Large intestine (tissue), 3 donors: ENCODE measurements at regions not wholly inside any gene's neighbourhood (a gene's known extent, or its start where the extent isn't known, plus 50 kb on each side); places are given as distances from the start of the nearest gene placed in this dataset.
A peak's percentile ranks its signal among the peaks of the same experiment; 100 is the strongest.

Experiments used
- DNase-seq, 2 donors: peaks; one replicate each; pipeline versions ENCODE4 v3.0.0 to v3.0.0-alpha.2; 2013
- H3K27ac ChIP-seq: one replicate; pipeline ENCODE4 v1.5.1; 2013; ENCODE audit warnings: low read length
- H3K27me3 ChIP-seq: 2 replicates; pipeline ENCODE4 v1.6.1; 2013; ENCODE audit warnings: low read length; ENCODE audit not compliant: control insufficient read depth, insufficient read depth
- H3K36me3 ChIP-seq: 2 replicates; pipeline ENCODE4 v1.6.1; 2013; ENCODE audit warnings: low read length; ENCODE audit not compliant: control insufficient read depth, insufficient read depth
- H3K4me1 ChIP-seq: one replicate; pipeline ENCODE4 v1.6.1; 2013; ENCODE audit warnings: low read length; ENCODE audit not compliant: control insufficient read depth, insufficient read depth
- H3K4me3 ChIP-seq: one replicate; pipeline ENCODE4 v1.5.1; 2013; ENCODE audit warnings: low read length
- H3K9me3 ChIP-seq: one replicate; pipeline ENCODE4 v1.6.1; 2013; ENCODE audit warnings: mild to moderate bottlenecking, low read depth, low read length, moderate library complexity; ENCODE audit not compliant: control insufficient read depth
- WGBS: methylation state at CpG from one replicate; pipeline ENCODE4 v1.1.5; 2013; ENCODE audit warnings: low lambda C conversion rate; ENCODE audit not compliant: insufficient coverage; 5-methylcytosine and 5-hydroxymethylcytosine counted together

DNA sequence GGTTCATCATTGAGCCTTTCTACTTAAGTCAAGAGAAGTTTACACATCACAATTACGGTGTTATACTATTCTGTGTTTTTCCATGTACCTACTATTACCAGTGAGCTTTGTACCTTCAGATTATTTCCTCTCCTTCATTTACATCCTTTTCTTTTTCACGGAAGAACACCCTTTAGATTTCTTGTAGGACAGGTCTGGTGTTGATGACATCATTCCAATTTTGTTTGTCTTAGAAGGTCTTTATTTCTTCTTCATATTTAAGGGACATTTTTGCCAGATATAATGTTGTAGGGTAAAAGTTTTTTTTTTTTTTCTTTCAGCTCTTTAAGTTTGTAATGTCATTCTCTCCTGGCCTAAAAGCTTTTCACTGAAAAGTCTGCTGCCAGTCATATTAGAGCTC lies 637.1 kb upstream of the RIOK2 start:
- Histone ChIP-seq H3K36me3 (no peaks in the 10 kb centered on the region), H3K4me1 (no peaks in the 10 kb centered on the region), H3K27ac (no peak overlapping the region), H3K4me3 (no peak overlapping the region), H3K9me3 (no peaks in the 10 kb centered on the region), H3K27me3 (no peaks in the 10 kb centered on the region)
- no peak for DNase-seq
- WGBS: 92% methylated on average over 2 of the region's 2 CpGs

DNA sequence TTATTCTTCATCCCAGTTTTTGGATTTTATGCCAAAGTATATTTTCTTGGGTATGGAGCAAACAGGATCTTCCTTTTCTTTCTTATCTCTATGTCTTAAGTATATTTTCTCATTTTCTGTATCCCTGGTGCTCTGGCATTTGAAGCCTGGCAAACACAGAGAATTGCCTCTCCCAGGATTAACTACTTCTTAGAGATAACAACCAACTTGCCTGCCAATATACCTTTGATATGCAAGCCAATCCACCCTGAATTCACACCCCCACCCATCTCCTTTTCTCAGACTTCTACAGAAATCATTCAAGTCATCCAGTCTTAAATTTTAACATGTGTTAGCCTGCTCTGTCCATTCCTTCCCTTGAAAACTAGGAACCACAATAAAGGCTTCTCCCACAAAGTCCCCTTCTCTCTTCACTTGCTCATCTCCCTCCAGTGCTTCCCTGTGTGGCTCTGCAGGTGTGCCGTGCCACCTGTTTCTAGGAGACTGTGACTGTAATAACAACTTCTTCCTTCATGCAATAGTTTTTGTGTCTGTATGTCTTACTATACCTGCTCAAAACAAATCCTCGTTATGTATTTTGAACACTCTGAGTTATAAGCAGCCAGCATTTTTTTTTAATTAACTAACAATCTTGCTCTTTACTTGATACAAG lies 649.7 kb upstream of the RIOK2 start:
- Histone ChIP-seq H3K27ac (no peak overlapping the region), H3K27me3 (no peaks in the 10 kb centered on the region), H3K9me3 (no peaks in the 10 kb centered on the region), H3K4me3 (no peak overlapping the region), H3K4me1 (no peaks in the 10 kb centered on the region), H3K36me3 (no peaks in the 10 kb centered on the region)
- DNase-seq: no peak
- WGBS: no CpG with 5 or more reads among the region's 2 CpGs

- no peak for DNase-seq
- 60% methylated on average over 1 of the region's 1 CpG for WGBS
- Histone ChIP-seq H3K27ac (no peak overlapping the region), H3K4me1 (no peaks in the 10 kb centered on the region), H3K4me3 (no peak overlapping the region), H3K27me3 (no peaks in the 10 kb centered on the region), H3K9me3 (no peaks in the 10 kb centered on the region), H3K36me3 (no peaks in the 10 kb centered on the region)
These were observed 651.5 kb upstream of the RIOK2 start for GRCh38 chr5:97834561-97834960.

DNA sequence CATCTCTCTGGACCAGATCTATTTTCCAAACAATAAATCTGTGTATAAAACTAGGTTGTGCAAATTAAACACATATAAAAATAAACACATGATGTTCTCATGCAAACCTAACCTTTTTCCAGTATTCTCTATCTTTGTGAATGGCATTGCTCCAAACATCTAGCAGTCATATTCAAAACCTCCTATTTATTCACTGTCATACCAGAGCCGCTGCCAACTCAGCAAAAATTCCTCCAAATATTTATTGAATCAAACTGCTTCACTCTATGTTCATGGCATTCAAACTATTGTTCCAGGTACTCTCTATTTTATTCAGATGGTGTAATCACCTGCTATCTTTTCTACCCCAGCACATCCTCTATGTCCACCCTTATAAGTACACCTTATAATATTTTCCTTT lies 652.1 kb upstream of the RIOK2 start:
- H3K27ac ChIP-seq: no peak overlapping the region
- H3K36me3 ChIP-seq: no peaks in the 10 kb centered on the region
- WGBS: 100% methylated on average over 1 of the region's 1 CpG
- H3K9me3 ChIP-seq: no peaks in the 10 kb centered on the region
- H3K4me1 ChIP-seq: no peaks in the 10 kb centered on the region
- no peaks in the 10 kb centered on the region for H3K27me3 ChIP-seq
- DNase-seq: no peak
- no peak overlapping the region for H3K4me3 ChIP-seq

DNA sequence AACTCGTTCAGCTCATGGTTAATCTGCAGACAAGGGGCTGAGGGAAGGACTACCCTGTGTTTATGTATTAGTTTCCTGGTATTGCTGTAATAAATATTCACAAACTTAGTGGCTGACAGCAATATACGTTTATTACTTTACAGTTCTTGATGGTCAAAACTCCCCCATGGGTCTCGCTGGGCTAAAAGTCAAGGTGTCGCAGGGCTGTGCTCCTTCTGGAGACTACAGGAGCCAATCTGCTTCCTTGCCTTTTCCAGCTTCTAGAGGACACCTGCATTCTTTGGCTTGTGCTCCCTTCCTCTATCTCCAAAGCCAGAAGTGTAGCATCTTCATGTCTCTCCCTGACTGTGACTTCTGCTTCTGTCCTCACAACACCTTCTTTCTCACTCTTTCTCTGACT lies 653.8 kb upstream of the RIOK2 start:
- DNase-seq: no peak
- Histone ChIP-seq H3K27me3 (no peaks in the 10 kb centered on the region), H3K4me1 (no peaks in the 10 kb centered on the region), H3K36me3 (no peaks in the 10 kb centered on the region), H3K27ac (no peak overlapping the region), H3K9me3 (no peaks in the 10 kb centered on the region), H3K4me3 (no peak overlapping the region)
- WGBS: no CpG with 5 or more reads among the region's 4 CpGs

GRCh38 chr5:97838214-97838613 lies 655.2 kb upstream of the RIOK2 start:
- WGBS: no CpG with 5 or more reads among the region's 1 CpG
- Histone ChIP-seq H3K4me3 (no peak overlapping the region), H3K27me3 (no peaks in the 10 kb centered on the region), H3K4me1 (no peaks in the 10 kb centered on the region), H3K9me3 (no peaks in the 10 kb centered on the region), H3K36me3 (no peaks in the 10 kb centered on the region), H3K27ac (no peak overlapping the region)
- DNase-seq: peak in 1 of 2 donors; percentile 5

DNA sequence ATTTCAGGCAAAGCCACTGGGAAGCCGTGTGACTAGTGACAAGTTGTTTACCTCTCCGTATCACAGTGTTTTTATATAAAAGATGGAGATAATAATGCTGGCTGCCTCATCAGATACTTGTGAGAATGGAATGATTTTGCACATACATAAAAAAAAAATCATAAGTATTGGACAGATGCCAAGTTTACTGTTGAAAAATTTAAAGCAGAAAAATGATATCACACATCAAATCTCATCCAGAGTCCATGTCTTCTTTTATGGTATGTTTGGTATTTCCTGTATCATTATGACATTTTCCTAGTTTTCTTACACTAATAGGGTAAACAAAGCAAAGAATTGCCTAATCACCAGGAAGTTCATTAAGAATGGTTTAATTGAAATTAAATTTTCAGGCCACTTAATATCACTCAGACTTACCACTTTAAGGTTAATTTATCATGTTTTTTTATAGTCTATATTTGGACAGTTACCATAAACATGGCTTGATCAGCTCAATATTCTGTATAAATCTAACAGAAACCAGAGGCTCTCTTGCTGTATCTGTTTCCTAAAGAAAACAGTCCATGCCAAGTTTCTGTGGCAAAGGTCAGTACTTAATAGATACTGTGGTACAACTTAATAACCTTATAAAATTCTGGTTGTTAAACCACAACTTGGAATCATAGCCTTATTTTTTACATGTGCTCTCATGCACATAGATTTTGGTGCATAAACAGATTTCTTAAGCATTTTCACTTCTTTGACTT lies 656.5 kb upstream of the RIOK2 start:
- no peak overlapping the region for H3K4me3 ChIP-seq
- no peaks in the 10 kb centered on the region for H3K27me3 ChIP-seq
- no peaks in the 10 kb centered on the region for H3K36me3 ChIP-seq
- no peaks in the 10 kb centered on the region for H3K9me3 ChIP-seq
- no peak overlapping the region for H3K27ac ChIP-seq
- no peaks in the 10 kb centered on the region for H3K4me1 ChIP-seq
- WGBS: no CpG with 5 or more reads among the region's 2 CpGs
- DNase-seq: peak in 1 of 2 donors; percentile 13

- Histone ChIP-seq H3K4me1 (no peaks in the 10 kb centered on the region), H3K4me3 (no peak overlapping the region), H3K36me3 (no peaks in the 10 kb centered on the region), H3K27me3 (no peaks in the 10 kb centered on the region), H3K9me3 (no peaks in the 10 kb centered on the region), H3K27ac (no peak overlapping the region)
- DNase-seq: no peak
- WGBS: 100% methylated on average over 1 of the region's 3 CpGs
These were observed 657.6 kb upstream of the RIOK2 start for GRCh38 chr5:97840643-97841042.

GRCh38 chr5:97842687-97843086 lies 659.6 kb upstream of the RIOK2 start:
- no peak for DNase-seq
- no peaks in the 10 kb centered on the region for H3K36me3 ChIP-seq
- H3K9me3 ChIP-seq: no peaks in the 10 kb centered on the region
- no peaks in the 10 kb centered on the region for H3K4me1 ChIP-seq
- H3K27me3 ChIP-seq: no peaks in the 10 kb centered on the region
- no CpG with 5 or more reads among the region's 1 CpG for WGBS
- no peak overlapping the region for H3K4me3 ChIP-seq
- H3K27ac ChIP-seq: no peak overlapping the region

- Histone ChIP-seq H3K27me3 (no peaks in the 10 kb centered on the region), H3K27ac (no peak overlapping the region), H3K9me3 (no peaks in the 10 kb centered on the region), H3K4me1 (no peaks in the 10 kb centered on the region), H3K4me3 (no peak overlapping the region), H3K36me3 (no peaks in the 10 kb centered on the region)
- WGBS: no CpG with 5 or more reads among the region's 4 CpGs
- DNase-seq: no peak
These were observed 661.8 kb upstream of the RIOK2 start for GRCh38 chr5:97844797-97845196.

- H3K4me3 ChIP-seq: no peak overlapping the region
- H3K9me3 ChIP-seq: no peaks in the 10 kb centered on the region
- no peaks in the 10 kb centered on the region for H3K4me1 ChIP-seq
- H3K27me3 ChIP-seq: no peaks in the 10 kb centered on the region
- H3K36me3 ChIP-seq: no peaks in the 10 kb centered on the region
- H3K27ac ChIP-seq: no peak overlapping the region
- no peak for DNase-seq
These were observed 663.6 kb upstream of the RIOK2 start for GRCh38 chr5:97846643-97847042.
